ENCODE measurements at regions not wholly inside any gene's neighbourhood (a gene's known extent, or its start where the extent isn't known, plus 50 kb on each side); places are given as distances from the start of the nearest gene placed in this dataset.
"Not testable (repeated sequence)": the region's sequence is repeated elsewhere in the genome, so short reads cannot be mapped to it uniquely, and the experiment has no call there.

DNA sequence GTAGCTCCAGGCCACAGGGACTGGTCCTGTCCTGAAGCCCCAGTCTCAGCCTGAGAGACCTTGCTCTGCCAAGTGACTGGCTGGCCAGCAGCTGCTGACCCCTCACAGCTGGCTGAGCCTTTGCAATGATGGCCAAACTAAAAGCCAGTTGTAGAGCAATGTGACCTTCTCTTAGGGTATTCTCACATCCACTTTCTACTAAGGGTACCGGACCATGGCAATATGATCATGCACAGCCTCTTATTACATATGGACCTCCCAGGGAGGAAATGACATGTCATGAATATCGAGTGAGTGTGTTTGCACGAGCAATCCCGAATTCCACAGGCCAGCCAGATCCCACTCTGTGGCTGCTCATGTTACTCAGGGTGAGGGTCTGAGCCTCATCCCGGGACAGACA is 213.9 kb downstream of the VAPA start:
- H3K4me3 ChIP-seq (ENCODE audit: low read depth, low read length), result no peak overlapping the region
- TF ChIP-seq, protein P1, sequence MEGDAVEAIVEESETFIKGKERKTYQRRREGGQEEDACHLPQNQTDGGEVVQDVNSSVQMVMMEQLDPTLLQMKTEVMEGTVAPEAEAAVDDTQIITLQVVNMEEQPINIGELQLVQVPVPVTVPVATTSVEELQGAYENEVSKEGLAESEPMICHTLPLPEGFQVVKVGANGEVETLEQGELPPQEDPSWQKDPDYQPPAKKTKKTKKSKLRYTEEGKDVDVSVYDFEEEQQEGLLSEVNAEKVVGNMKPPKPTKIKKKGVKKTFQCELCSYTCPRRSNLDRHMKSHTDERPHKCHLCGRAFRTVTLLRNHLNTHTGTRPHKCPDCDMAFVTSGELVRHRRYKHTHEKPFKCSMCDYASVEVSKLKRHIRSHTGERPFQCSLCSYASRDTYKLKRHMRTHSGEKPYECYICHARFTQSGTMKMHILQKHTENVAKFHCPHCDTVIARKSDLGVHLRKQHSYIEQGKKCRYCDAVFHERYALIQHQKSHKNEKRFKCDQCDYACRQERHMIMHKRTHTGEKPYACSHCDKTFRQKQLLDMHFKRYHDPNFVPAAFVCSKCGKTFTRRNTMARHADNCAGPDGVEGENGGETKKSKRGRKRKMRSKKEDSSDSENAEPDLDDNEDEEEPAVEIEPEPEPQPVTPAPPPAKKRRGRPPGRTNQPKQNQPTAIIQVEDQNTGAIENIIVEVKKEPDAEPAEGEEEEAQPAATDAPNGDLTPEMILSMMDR (IDR thresholded peaks at IDR 0.05; ENCODE audit: borderline replicate concordance, insufficient read depth, low read depth, low read length), result no peak

DNA sequence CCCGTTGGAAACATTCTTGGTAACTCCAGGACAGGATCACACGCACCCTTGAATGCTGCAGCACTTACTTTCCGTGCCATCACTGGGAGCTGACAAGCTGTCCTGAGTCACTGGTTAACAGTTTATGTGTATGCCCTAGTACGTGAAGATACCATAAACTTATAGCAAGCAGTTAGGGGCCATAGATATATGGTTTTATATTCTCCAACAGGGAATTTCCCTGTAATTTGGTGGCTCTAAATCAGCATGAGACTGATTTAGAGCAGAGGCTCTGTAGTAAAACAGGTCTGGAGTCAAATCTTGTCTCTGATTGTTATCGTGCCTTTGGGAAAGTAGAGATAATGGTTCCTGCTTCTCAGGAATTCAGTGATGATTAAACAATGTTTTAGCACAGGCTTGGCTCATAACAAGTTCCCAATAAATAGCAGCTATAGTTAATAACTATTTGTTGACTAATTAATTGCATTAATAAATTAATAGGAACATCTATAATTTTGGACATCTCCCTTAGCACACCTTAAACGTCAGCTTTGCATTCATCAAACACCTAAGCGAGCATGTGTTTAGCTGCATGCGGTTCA is 215.2 kb downstream of the VAPA start:
- no peak overlapping the region for H3K4me3 ChIP-seq (ENCODE audit: low read depth, low read length)
- TF ChIP-seq, protein P1 (IDR thresholded peaks at IDR 0.05; ENCODE audit: borderline replicate concordance, insufficient read depth, low read depth, low read length), result no peak

DNA sequence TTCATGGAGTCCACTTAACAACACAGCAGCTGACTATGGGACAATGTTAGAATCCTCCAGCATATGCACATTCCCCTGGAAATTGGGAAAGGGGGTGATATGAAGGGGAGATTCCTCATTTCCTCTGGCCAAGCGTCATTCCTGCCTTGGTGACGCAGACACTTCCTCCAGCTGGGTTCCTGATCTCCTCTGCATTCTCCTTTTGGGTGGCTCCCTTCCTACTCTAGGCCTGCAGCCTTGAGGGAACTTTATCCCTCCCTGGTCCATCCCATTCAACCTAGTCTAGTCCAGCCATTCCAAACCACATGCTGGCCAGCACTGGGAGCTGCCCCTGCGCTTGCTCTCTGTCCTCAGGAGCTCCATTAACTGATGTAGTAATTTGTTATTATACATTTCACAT is 216.8 kb downstream of the VAPA start:
- H3K4me3 ChIP-seq (ENCODE audit: low read depth, low read length), result no peak overlapping the region
- TF ChIP-seq, protein P1 (IDR thresholded peaks at IDR 0.05; ENCODE audit: borderline replicate concordance, insufficient read depth, low read depth, low read length), result no peak

DNA sequence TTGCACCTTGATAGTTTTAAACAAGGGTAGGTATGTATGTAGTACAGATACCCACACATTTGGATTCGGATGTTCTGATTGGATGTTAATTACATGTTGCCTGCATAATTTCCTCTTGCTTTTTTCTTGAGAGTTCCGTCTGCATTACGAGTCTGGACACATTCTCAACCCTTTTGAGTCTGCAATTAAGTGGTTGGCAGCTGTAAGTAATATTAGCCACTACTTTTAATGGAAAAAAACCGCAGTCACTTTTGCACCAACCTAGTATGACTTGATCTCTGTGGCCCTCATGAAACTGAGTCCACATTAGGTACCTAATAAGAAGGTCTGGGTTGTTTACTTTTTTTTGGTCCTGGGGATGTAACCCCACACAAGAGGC is 217.3 kb downstream of the VAPA start:
- no peak overlapping the region for H3K4me3 ChIP-seq (ENCODE audit: low read depth, low read length)
- TF ChIP-seq, protein P1 (IDR thresholded peaks at IDR 0.05; ENCODE audit: borderline replicate concordance, insufficient read depth, low read depth, low read length), result no peak

DNA sequence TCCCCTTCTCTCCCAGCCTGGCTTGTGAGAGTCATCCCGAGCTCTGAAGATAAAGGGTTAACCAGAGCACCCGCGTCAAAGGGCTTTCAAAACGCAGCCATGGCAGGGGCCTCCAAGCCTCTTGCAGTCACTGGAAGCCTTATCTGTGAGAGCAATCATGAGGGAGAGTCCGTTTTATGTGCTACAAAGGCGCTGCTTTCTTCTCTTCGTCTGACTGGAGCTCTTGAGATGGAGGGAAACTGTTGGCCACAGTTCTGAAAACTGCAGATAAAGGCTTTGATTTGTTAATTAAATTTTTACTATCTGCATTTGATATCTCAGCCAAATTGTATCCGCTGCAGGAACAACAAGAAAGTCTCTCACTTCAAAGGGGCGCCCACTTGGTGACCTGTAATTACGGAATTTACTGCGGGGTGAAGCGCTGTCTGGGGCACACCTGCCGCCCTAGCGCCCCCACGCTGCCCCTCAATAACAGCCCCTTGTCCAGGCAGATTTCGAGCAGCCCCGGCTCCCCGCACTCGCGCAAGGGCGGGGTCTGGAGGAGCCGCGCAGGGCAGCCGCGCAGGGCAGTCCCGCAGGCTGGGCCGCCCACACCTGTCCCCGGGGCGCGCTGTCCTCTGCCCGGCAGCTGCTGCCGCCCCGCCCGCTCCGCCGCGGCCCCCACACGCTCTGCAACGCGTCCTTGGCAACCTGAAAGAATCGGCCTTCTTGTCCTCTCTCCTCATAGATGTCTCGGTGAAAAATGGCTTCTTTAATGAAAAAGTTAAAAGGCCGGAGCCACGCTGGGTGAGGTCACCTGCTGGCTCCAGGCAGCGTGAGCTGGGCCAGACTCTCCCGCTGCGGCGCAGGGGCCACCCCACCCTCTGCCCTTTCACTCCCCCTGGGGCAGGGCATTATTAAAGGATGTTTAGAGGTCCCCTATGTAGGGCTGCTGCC is 217.9 kb downstream of the VAPA start:
- no peak overlapping the region for H3K4me3 ChIP-seq (ENCODE audit: low read depth, low read length)
- TF ChIP-seq, protein P1 (IDR thresholded peaks at IDR 0.05; ENCODE audit: borderline replicate concordance, insufficient read depth, low read depth, low read length), result no peak

DNA sequence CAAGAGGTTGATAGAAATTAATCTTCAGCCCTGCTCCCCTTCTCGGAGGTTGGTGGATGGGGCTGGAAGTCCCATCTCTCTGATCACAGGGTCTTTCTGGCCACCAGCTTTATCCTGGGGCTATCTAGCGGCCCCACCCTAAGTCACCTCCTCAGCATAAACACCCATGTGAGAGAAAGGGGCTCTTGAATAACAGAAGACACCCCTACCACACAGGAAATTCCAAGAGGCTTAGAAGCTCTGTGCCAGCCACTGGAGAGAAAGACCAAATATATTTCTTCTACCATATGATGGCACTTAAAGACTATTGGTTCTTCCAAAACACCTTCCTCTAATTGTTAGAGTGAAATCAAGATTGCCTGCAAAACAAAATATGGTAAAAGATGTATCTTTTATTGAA is 219.7 kb downstream of the VAPA start:
- TF ChIP-seq, protein P1 (IDR thresholded peaks at IDR 0.05; ENCODE audit: borderline replicate concordance, insufficient read depth, low read depth, low read length), result no peak
- no peak overlapping the region for H3K4me3 ChIP-seq (ENCODE audit: low read depth, low read length)

DNA sequence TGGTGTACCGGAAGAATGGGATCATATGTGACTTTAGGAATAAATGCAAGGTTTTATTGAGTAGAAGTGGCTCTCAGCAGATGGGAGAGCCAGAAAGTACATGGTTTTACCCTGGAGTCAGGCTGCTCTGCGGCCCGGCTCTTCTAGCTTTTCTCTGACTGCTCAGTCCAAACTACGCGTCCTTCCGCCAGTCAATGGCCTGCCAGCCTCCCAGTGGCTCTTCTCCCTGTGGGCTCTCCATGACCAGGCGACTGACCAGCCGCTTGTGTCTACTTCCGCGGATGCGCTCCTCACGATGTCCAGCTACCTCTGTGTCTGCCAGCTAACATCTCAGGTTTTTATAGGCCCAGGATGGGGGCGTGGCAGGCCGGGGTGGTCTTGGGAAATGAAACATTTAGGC is 220.4 kb downstream of the VAPA start:
- TF ChIP-seq, protein P1 (IDR thresholded peaks at IDR 0.05; ENCODE audit: borderline replicate concordance, insufficient read depth, low read depth, low read length), result no peak
- no peak overlapping the region for H3K4me3 ChIP-seq (ENCODE audit: low read depth, low read length)

DNA sequence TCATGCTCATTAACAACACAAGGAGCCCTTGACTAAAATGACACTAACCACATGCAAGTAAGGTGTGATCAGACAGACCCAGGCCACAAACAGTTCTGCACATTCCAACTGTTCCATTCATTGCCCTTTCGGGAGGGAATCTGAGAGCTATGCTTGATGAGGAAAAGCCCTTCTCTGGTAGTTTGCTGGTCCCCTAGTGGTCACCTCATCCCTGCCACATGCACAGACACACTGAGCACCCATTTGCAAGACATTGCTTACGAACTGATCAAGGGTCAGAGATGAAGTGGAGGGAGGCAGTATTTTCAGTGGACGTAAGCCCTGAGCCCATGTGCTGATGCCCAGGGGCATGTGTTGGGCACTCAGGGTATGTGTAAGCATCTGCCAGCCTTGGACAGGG is 220.9 kb downstream of the VAPA start:
- not testable (repeated sequence) for H3K4me3 ChIP-seq (ENCODE audit: low read depth, low read length)
